ENCODE measurements at regions not wholly inside any gene's neighbourhood (a gene's known extent, or its start where the extent isn't known, plus 50 kb on each side); places are given as distances from the start of the nearest gene placed in this dataset.
"Not testable (repeated sequence)": the region's sequence is repeated elsewhere in the genome, so short reads cannot be mapped to it uniquely, and the experiment has no call there.

- TF ChIP-seq POLR2AphosphoS5 (IDR thresholded peaks at IDR 0.05; ENCODE audit: borderline replicate concordance, low read depth, low read length) (no peak), EZH2 (IDR thresholded peaks at IDR 0.05) (no peak), FOXP2 (optimal IDR thresholded peaks at IDR 0.05; ENCODE audit: control extremely low read depth, extremely low read length, insufficient read depth) (no peak)
- Histone ChIP-seq H3K9me3 (ENCODE audit: low read depth, low read length) (no peaks in the 10 kb centered on the region; the same call in 1 of the 2 replicates), H3K4me3 (no peak overlapping the region), H3K9ac (ENCODE audit: insufficient read length) (no peak overlapping the region), H3K36me3 (ENCODE audit: insufficient read depth, low read length) (no peaks in the 10 kb centered on the region), H3K27ac (no peak overlapping the region)
- no peak for DNase-seq (ENCODE audit: low read depth, low spot score)
Measured at GRCh38 chr3:177463863-177464262, 266.6 kb upstream of the TBL1XR1 start.

GRCh38 chr3:177464392-177465256, 267.3 kb upstream of the TBL1XR1 start:
- TF ChIP-seq POLR2AphosphoS5 (IDR thresholded peaks at IDR 0.05; ENCODE audit: borderline replicate concordance, low read depth, low read length) (no peak), EZH2 (IDR thresholded peaks at IDR 0.05) (no peak), FOXP2 (optimal IDR thresholded peaks at IDR 0.05; ENCODE audit: control extremely low read depth, extremely low read length, insufficient read depth) (no peak)
- H3K27ac ChIP-seq = no peak overlapping the region
- H3K36me3 ChIP-seq (ENCODE audit: insufficient read depth, low read length) = no peaks in the 10 kb centered on the region
- no peak overlapping the region for H3K4me3 ChIP-seq
- H3K9me3 ChIP-seq (ENCODE audit: low read depth, low read length) = no peaks in the 10 kb centered on the region; the same call in 1 of the 2 replicates
- no peak overlapping the region for H3K9ac ChIP-seq (ENCODE audit: insufficient read length)
- DNase-seq (ENCODE audit: low read depth, low spot score) = no peak

GRCh38 chr3:177465257-177465642, 268.0 kb upstream of the TBL1XR1 start:
- DNase-seq (ENCODE audit: low read depth, low spot score) = no peak
- no peak overlapping the region for H3K9ac ChIP-seq (ENCODE audit: insufficient read length)
- H3K36me3 ChIP-seq (ENCODE audit: insufficient read depth, low read length) = no peaks in the 10 kb centered on the region
- no peak overlapping the region for H3K4me3 ChIP-seq
- no peak overlapping the region for H3K27ac ChIP-seq
- TF ChIP-seq FOXP2 (optimal IDR thresholded peaks at IDR 0.05; ENCODE audit: control extremely low read depth, extremely low read length, insufficient read depth) (no peak), EZH2 (IDR thresholded peaks at IDR 0.05) (no peak), POLR2AphosphoS5 (IDR thresholded peaks at IDR 0.05; ENCODE audit: borderline replicate concordance, low read depth, low read length) (no peak)
- no peaks in the 10 kb centered on the region; the same call in 1 of the 2 replicates for H3K9me3 ChIP-seq (ENCODE audit: low read depth, low read length)

- Histone ChIP-seq H3K36me3 (ENCODE audit: insufficient read depth, low read length) (no peaks in the 10 kb centered on the region), H3K4me3 (no peak overlapping the region), H3K27ac (no peak overlapping the region), H3K9me3 (ENCODE audit: low read depth, low read length) (no peaks in the 10 kb centered on the region; the same call in 1 of the 2 replicates), H3K9ac (ENCODE audit: insufficient read length) (no peak overlapping the region)
- no peak for DNase-seq (ENCODE audit: low read depth, low spot score)
- TF ChIP-seq FOXP2 (optimal IDR thresholded peaks at IDR 0.05; ENCODE audit: control extremely low read depth, extremely low read length, insufficient read depth) (no peak), POLR2AphosphoS5 (IDR thresholded peaks at IDR 0.05; ENCODE audit: borderline replicate concordance, low read depth, low read length) (no peak), EZH2 (IDR thresholded peaks at IDR 0.05) (no peak)
Measured at GRCh38 chr3:177466074-177466473, 268.8 kb upstream of the TBL1XR1 start.

- not testable (repeated sequence) for H3K4me3 ChIP-seq; H3K36me3 ChIP-seq (ENCODE audit: insufficient read depth, low read length); H3K27ac ChIP-seq; H3K9ac ChIP-seq (ENCODE audit: insufficient read length); H3K9me3 ChIP-seq (ENCODE audit: low read depth, low read length); DNase-seq (ENCODE audit: low read depth, low spot score)
Measured at GRCh38 chr3:177466622-177467021, 269.3 kb upstream of the TBL1XR1 start.

- no peak for TF ChIP-seq FOXP2 (optimal IDR thresholded peaks at IDR 0.05; ENCODE audit: control extremely low read depth, extremely low read length, insufficient read depth)
- TF ChIP-seq EZH2 (IDR thresholded peaks at IDR 0.05) = no peak
- no peak for TF ChIP-seq POLR2AphosphoS5 (IDR thresholded peaks at IDR 0.05; ENCODE audit: borderline replicate concordance, low read depth, low read length)
- Histone ChIP-seq H3K36me3 (ENCODE audit: insufficient read depth, low read length) (no peaks in the 10 kb centered on the region), H3K4me3 (no peak overlapping the region), H3K27ac (no peak overlapping the region), H3K9me3 (ENCODE audit: low read depth, low read length) (no peaks in the 10 kb centered on the region; the same call in 1 of the 2 replicates), H3K9ac (ENCODE audit: insufficient read length) (no peak overlapping the region)
- no peak for DNase-seq (ENCODE audit: low read depth, low spot score)
Measured at GRCh38 chr3:177467247-177467985, 270.1 kb upstream of the TBL1XR1 start.

GRCh38 chr3:177468331-177468730, 271.0 kb upstream of the TBL1XR1 start:
- Histone ChIP-seq H3K9ac (ENCODE audit: insufficient read length) (no peak overlapping the region), H3K27ac (no peak overlapping the region), H3K36me3 (ENCODE audit: insufficient read depth, low read length) (no peaks in the 10 kb centered on the region), H3K9me3 (ENCODE audit: low read depth, low read length) (no peaks in the 10 kb centered on the region; the same call in 1 of the 2 replicates), H3K4me3 (no peak overlapping the region)
- no peak for TF ChIP-seq FOXP2 (optimal IDR thresholded peaks at IDR 0.05; ENCODE audit: control extremely low read depth, extremely low read length, insufficient read depth)
- no peak for DNase-seq (ENCODE audit: low read depth, low spot score)

- no peak for DNase-seq (ENCODE audit: low read depth, low spot score)
- no peak overlapping the region for H3K27ac ChIP-seq
- H3K9me3 ChIP-seq (ENCODE audit: low read depth, low read length) = no peaks in the 10 kb centered on the region; the same call in 1 of the 2 replicates
- no peak overlapping the region for H3K4me3 ChIP-seq
- H3K9ac ChIP-seq (ENCODE audit: insufficient read length) = no peak overlapping the region
- H3K36me3 ChIP-seq (ENCODE audit: insufficient read depth, low read length) = no peaks in the 10 kb centered on the region
- TF ChIP-seq POLR2AphosphoS5 (IDR thresholded peaks at IDR 0.05; ENCODE audit: borderline replicate concordance, low read depth, low read length) (no peak), EZH2 (IDR thresholded peaks at IDR 0.05) (no peak), FOXP2 (optimal IDR thresholded peaks at IDR 0.05; ENCODE audit: control extremely low read depth, extremely low read length, insufficient read depth) (no peak)
Measured at GRCh38 chr3:177468816-177469215, 271.5 kb upstream of the TBL1XR1 start.

Measured in SK-N-MC (cell line).